Glutamatergic neuron (in vitro differentiated cells): ENCODE measurements at regions not wholly inside any gene's neighbourhood (a gene's known extent, or its start where the extent isn't known, plus 50 kb on each side); places are given as distances from the start of the nearest gene placed in this dataset.
"Not testable (repeated sequence)": the region's sequence is repeated elsewhere in the genome, so short reads cannot be mapped to it uniquely, and the experiment has no call there.

Source experiments
- DNase-seq: peaks from one replicate; pipeline ENCODE4 v3.0.0; 2022
- H3K27ac Mint-ChIP-seq: one replicate; pipeline ENCODE4 v1.8.0; 2020; ENCODE audit warnings: mild to moderate bottlenecking, mixed read lengths, inconsistent platforms; ENCODE audit not compliant: unreplicated experiment
- H3K27me3 Mint-ChIP-seq: one replicate; pipeline ENCODE4 v1.8.0; 2020; ENCODE audit warnings: mild to moderate bottlenecking, moderate library complexity, mixed read lengths, inconsistent platforms; ENCODE audit not compliant: unreplicated experiment
- H3K36me3 Mint-ChIP-seq: one replicate; pipeline ENCODE4 v1.8.0; 2020; ENCODE audit warnings: mild to moderate bottlenecking, mixed read lengths, inconsistent platforms; ENCODE audit not compliant: unreplicated experiment
- H3K4me1 Mint-ChIP-seq: one replicate; pipeline ENCODE4 v1.8.0; 2020; ENCODE audit warnings: mild to moderate bottlenecking, low read depth, mixed read lengths, inconsistent platforms; ENCODE audit not compliant: unreplicated experiment
- H3K4me3 Mint-ChIP-seq: one replicate; pipeline ENCODE4 v1.8.0; 2020; ENCODE audit warnings: mild to moderate bottlenecking, mixed read lengths, inconsistent platforms; ENCODE audit not compliant: unreplicated experiment
- H3K9me3 Mint-ChIP-seq: one replicate; pipeline ENCODE4 v1.8.0; 2020; ENCODE audit warnings: mild to moderate bottlenecking, moderate library complexity, mixed read lengths, inconsistent platforms; ENCODE audit not compliant: unreplicated experiment
- TF ChIP-seq, protein P1 (sequence below): fragments of 200-600 bp; sonication (generic); IDR thresholded peaks from one replicate; pipeline ENCODE4 v1.5.0; 2021; ENCODE audit not compliant: partially characterized antibody, unreplicated experiment

GRCh38 chr10:2905851-2906250 lies 161.5 kb upstream of the PFKP start:
- Mint-ChIP-seq H3K36me3 (no peaks in the 10 kb centered on the region), H3K27me3 (peaks cover under 1% of the 10 kb centered on the region), H3K4me1 (peaks cover 5% of the 10 kb centered on the region), H3K4me3 (no peak overlapping the region), H3K9me3 (peaks cover 2% of the 10 kb centered on the region), H3K27ac (no peak overlapping the region)
- TF ChIP-seq, protein P1, sequence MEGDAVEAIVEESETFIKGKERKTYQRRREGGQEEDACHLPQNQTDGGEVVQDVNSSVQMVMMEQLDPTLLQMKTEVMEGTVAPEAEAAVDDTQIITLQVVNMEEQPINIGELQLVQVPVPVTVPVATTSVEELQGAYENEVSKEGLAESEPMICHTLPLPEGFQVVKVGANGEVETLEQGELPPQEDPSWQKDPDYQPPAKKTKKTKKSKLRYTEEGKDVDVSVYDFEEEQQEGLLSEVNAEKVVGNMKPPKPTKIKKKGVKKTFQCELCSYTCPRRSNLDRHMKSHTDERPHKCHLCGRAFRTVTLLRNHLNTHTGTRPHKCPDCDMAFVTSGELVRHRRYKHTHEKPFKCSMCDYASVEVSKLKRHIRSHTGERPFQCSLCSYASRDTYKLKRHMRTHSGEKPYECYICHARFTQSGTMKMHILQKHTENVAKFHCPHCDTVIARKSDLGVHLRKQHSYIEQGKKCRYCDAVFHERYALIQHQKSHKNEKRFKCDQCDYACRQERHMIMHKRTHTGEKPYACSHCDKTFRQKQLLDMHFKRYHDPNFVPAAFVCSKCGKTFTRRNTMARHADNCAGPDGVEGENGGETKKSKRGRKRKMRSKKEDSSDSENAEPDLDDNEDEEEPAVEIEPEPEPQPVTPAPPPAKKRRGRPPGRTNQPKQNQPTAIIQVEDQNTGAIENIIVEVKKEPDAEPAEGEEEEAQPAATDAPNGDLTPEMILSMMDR: no peak
- no peak for DNase-seq

DNA sequence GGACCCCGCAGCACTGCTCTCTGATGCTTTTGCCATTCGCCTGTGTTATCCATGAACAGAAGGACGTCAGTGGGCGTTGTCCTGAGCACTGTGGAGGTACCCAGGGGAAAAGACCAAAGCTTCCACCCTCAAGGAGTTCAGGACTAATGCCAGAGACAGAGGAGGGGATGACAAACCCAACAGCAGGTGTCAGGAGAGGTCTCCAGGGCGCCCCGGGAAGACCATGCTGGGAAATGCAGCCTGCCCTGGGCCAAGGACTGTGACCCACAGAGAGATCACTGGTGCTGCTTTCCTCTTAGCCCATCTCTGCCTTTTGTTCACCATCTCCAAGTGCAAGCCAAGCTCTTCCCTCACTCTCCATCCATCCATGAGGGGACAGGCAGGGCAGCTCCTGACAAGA lies 166.8 kb upstream of the PFKP start:
- peaks cover 4% of the 10 kb centered on the region for H3K36me3 Mint-ChIP-seq
- TF ChIP-seq, protein P1: no peak
- peaks cover 28% of the 10 kb centered on the region for H3K4me1 Mint-ChIP-seq
- DNase-seq: no peak
- H3K27me3 Mint-ChIP-seq: peaks cover 2% of the 10 kb centered on the region
- no peak overlapping the region for H3K4me3 Mint-ChIP-seq
- no peak overlapping the region for H3K27ac Mint-ChIP-seq
- peaks cover 8% of the 10 kb centered on the region for H3K9me3 Mint-ChIP-seq

DNA sequence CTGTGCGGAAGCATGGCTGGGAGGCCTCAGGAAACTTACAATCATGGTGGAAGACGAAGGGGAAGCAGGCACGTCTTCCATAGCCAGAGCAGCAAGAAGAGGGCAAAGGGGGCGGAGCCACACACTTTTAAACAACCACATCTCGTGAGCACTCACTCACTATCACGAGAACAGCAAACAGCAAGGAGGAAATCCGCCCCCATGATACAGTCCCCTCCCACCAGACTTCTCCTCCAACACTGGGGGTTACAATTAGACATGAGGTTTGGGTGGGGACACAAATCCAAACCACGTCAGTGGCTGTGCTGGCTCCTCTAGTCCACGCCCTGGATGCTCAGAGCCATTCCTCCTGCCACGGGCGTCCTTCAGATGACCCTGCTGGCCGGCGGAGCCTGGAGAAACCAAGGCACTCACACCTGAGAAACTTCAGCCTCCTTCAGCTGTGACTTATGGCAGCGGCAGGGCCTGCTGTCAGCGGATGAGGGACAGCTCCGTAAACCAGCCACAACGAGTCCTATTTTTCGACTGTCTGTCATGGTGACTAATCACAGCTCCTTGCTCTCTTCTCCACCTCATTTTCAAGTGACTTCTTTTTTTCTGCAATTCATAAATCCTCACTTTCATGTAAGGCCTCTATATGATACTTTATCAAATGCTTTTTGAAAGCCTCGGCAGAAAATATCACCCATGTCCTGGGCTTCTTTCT lies 167.9 kb upstream of the PFKP start:
- TF ChIP-seq, protein P1: no peak
- H3K4me1 Mint-ChIP-seq: peaks cover 29% of the 10 kb centered on the region
- peaks cover 8% of the 10 kb centered on the region for H3K9me3 Mint-ChIP-seq
- no peak overlapping the region for H3K27ac Mint-ChIP-seq
- no peak for DNase-seq
- H3K27me3 Mint-ChIP-seq: peaks cover 2% of the 10 kb centered on the region
- peaks cover 4% of the 10 kb centered on the region for H3K36me3 Mint-ChIP-seq
- H3K4me3 Mint-ChIP-seq: no peak overlapping the region

GRCh38 chr10:2898509-2898860 lies 168.9 kb upstream of the PFKP start:
- peaks cover 2% of the 10 kb centered on the region for H3K27me3 Mint-ChIP-seq
- H3K4me1 Mint-ChIP-seq: peaks cover 29% of the 10 kb centered on the region
- TF ChIP-seq, protein P1: no peak
- H3K9me3 Mint-ChIP-seq: peaks cover 6% of the 10 kb centered on the region
- H3K27ac Mint-ChIP-seq: no peak overlapping the region
- no peak overlapping the region for H3K4me3 Mint-ChIP-seq
- no peak for DNase-seq
- peaks cover 4% of the 10 kb centered on the region for H3K36me3 Mint-ChIP-seq

GRCh38 chr10:2897619-2898508 lies 169.5 kb upstream of the PFKP start:
- peaks cover 2% of the 10 kb centered on the region for H3K27me3 Mint-ChIP-seq
- H3K4me3 Mint-ChIP-seq: no peak overlapping the region
- H3K9me3 Mint-ChIP-seq: peaks cover 6% of the 10 kb centered on the region
- DNase-seq: no peak
- peaks cover 4% of the 10 kb centered on the region for H3K36me3 Mint-ChIP-seq
- H3K27ac Mint-ChIP-seq: no peak overlapping the region
- H3K4me1 Mint-ChIP-seq: peaks cover 29% of the 10 kb centered on the region
- TF ChIP-seq, protein P1: no peak

GRCh38 chr10:2896334-2896733 lies 171.0 kb upstream of the PFKP start:
- not testable (repeated sequence) for H3K36me3 Mint-ChIP-seq, H3K9me3 Mint-ChIP-seq, H3K27ac Mint-ChIP-seq

More at GRCh38 chr10:2896334-2896733, 171.0 kb upstream of the PFKP start:
- not testable (repeated sequence) for H3K27me3 Mint-ChIP-seq, DNase-seq, H3K4me3 Mint-ChIP-seq
- H3K4me1 Mint-ChIP-seq: peaks cover 29% of the 10 kb centered on the region
